GM21381 (cell line): ENCODE measurements at regions not wholly inside any gene's neighbourhood (a gene's known extent, or its start where the extent isn't known, plus 50 kb on each side); places are given as distances from the start of the nearest gene placed in this dataset.
"Not testable (repeated sequence)": the region's sequence is repeated elsewhere in the genome, so short reads cannot be mapped to it uniquely, and the experiment has no call there.

ENCODE experiments used
- ATAC-seq: cut with Tn5 transposase; IDR thresholded peaks from one replicate; pipeline ENCODE4 v1.9.1; 2021; ENCODE audit warnings: mild to moderate bottlenecking, moderate library complexity; ENCODE audit not compliant: unreplicated experiment

DNA sequence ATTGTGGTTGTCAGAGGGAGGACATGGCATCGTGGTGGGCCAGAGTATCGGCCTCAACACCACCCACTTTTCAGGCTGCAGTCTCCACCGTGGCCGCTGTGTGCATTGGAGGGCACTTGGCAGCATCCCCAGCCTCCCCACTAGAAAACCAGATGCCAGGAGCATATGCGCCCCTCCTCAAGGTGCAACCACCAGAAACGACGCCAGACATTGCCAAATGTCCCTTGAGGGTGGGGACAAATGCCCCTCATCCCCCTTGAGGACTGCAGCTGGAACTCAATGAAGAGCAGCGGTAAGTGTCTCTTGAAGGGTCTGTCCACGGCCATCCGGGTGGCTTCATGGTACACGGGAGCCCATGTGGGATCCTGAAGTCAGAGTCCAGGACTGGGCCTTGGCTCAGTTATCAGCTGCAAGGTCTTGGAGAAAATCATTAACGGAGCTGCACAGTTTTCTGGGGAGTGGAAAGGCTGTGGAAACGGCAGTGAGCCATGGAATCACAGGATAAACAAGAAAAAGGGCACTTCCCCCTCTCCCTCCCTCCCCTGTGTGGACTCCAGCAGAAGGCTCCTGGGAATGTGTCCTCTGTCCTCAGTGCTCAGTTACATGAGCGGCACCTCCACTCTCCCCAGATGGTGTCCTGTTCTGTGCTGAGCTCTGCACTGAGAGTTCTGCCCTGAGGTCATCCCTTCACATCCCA is 324.4 kb upstream of the B3GAT1 start:
- ATAC-seq, result no peak

DNA sequence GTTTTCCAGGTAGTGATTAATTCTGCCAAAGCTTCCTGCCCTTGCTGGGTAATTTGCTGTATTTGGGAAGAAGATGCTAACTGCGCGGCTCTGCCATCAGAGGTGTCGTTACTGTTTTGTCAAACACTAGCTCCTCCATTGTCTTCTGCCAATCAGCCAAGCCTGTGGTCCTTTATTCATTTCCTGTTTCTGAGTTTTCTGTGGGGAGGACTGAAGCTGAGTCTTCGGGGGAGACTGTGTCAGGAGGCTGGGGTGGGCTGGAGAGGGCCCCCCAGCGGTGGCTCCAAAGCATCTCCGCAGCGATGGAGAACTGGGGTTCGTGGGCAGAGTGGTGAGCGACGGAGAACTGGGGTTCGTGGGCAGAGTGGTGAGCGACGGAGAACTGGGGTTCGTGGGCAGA is 322.9 kb upstream of the B3GAT1 start:
- no peak for ATAC-seq

GRCh38 chr11:134734141-134734845 is 322.3 kb upstream of the B3GAT1 start:
- no peak for ATAC-seq

DNA sequence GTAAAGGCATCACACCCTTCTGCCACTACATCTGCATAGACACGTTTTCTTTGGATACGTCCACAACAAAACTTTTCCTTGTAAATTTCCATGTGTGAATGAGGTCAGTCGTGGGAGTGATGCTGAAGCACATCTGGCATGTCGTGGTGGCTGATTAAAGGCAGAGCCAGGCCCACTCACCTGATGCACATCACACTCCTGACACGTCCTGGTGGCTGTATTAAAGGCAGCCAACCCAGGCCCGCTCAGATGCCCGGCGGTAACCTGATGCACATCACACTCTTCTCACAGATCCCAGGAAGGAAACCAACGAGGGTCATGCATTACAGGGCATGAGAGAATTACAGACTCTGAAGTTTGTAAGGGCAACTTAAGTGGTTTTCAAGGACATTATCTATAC is 321.6 kb upstream of the B3GAT1 start:
- no peak for ATAC-seq

DNA sequence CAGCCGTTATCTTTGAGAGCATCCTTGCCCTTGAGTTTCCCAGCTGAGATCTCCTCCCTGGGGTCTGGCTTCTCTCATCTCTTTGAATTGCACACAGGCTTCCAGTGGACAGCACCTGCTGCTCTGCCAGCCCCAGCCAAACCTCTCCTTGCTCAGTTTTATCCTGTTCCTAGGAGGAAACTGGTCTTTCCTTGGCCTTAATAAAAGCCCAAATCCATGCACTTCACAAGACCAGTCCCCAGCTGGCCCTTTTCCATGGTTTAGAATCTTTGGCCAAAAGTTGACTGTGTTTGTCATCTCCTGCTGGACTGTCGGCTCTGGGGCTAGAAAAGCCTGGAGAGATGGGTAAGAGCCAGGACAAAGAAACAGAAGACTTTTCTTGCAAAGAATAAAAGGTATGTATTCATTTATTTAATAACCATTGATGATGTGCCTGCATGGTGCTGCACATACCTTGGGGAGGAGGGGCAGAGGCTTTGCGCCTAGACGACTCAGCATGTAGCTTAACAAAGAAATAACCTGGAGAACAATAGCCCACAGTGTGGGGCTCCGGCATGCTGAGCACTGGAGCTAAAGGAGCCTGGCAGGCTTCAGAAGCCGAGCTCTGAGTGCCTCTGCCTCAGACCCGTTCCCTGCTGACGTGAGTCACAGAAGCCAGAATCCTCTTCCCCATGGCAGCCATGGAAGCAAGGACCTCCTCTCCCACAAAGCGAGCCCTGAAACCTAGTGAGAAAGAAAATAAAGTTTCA is 319.3 kb upstream of the B3GAT1 start:
- no peak for ATAC-seq

DNA sequence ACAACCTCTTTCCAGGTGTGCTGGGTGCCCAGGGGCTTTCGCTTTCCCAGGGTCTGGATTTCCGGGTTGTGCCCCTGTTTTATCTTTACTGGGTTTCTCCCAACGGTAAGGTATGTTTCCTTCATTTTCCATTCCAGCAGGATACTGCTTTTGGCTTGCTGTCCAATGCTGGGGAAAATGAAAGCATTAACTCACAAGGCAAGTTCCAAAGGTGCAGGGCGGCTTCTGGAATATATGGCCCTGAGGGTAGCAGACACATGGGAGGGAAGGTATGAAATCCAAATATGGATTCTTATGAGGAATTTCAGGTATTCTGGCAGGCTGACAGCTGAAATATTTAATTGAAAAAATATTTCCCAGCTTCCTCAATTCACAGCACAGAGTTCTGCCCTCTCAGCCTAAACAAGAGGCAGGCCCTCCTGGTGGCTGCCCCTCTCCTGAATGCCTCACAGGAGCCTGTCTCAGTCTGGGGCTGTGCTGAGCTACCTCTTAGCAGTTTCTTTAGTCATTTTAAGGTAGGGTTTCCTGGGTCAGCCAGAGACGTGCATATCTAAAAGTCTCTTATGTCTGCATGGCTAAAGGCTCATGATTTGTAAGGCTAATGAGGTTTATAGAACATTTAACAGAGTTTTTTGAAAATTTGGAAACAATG is 318.6 kb upstream of the B3GAT1 start:
- no peak for ATAC-seq

DNA sequence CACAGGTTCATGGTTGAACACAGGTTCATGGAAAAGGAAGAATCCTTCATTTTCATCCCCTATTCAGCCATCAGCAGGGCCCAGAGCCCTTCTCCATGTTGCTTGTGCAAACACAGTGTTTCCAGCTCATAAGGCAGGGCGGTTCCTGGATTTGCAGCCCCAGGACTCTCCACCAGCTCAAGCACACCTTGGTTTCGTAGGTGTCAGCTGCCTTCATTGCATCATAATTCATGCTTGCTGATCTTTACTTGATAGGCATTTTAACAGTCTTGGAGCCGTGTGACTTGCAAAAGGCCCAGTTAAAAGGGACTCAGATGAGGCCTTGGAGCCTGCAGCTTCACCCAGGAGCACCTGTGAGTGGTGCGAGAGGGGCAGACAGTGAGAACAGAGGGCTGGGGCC is 318.1 kb upstream of the B3GAT1 start:
- ATAC-seq, result no peak

GRCh38 chr11:134728186-134728585 is 316.1 kb upstream of the B3GAT1 start:
- ATAC-seq, result no peak

GRCh38 chr11:134727636-134728035 is 315.6 kb upstream of the B3GAT1 start:
- ATAC-seq, result no peak

GRCh38 chr11:134727204-134727603 is 315.2 kb upstream of the B3GAT1 start:
- no peak for ATAC-seq

DNA sequence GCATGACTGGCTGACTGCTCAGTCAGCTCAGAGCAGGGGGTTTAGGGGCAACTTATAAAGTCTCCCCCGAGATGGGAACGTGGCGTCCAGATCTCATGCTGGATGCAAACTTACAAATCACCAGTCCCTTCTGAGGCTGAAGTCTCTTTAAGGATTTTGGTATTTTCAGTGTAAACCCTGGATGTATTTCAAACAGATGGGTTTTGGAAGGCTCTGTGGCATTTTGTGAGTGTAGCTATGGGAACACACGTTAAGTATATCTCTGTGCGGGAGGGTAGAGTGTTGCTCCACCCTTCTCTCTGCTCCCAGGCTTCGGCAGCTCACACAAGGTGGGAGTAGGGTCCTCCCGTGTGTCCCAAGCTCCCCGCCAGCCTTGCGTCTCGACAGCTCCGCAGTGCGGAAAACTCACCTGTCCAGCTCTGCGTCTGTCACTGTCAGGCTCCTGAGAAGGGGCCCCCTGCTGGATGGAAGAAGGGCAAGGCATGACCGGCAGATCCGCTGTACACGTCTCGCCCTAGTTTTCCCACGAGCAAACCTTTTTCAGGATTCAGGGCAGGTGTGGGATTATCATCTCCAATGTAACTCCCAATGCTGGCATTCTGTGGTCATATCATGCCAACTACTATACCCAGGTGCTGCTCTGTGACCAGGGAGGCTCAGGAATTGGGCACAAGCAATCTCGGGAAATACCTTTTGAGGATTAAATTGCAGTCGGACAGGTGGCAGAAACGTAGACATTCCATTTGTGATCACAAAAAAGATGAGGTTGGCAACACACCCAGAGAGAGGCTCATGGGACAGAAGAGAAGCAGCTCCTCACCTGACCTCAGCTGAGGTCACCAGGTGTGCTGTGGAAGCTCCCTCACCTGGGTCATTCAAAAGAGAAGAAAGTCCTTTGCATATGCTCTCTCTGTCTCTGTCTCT is 313.9 kb upstream of the B3GAT1 start:
- no peak for ATAC-seq

- no peak for ATAC-seq
These were observed 313.2 kb upstream of the B3GAT1 start for GRCh38 chr11:134725211-134725610.

GRCh38 chr11:134724779-134725140 is 312.7 kb upstream of the B3GAT1 start:
- ATAC-seq, result no peak

- no peak for ATAC-seq
These were observed 312.2 kb upstream of the B3GAT1 start for GRCh38 chr11:134724106-134724778.

- not testable (repeated sequence) for ATAC-seq
These were observed 308.6 kb upstream of the B3GAT1 start for GRCh38 chr11:134720691-134721070.

DNA sequence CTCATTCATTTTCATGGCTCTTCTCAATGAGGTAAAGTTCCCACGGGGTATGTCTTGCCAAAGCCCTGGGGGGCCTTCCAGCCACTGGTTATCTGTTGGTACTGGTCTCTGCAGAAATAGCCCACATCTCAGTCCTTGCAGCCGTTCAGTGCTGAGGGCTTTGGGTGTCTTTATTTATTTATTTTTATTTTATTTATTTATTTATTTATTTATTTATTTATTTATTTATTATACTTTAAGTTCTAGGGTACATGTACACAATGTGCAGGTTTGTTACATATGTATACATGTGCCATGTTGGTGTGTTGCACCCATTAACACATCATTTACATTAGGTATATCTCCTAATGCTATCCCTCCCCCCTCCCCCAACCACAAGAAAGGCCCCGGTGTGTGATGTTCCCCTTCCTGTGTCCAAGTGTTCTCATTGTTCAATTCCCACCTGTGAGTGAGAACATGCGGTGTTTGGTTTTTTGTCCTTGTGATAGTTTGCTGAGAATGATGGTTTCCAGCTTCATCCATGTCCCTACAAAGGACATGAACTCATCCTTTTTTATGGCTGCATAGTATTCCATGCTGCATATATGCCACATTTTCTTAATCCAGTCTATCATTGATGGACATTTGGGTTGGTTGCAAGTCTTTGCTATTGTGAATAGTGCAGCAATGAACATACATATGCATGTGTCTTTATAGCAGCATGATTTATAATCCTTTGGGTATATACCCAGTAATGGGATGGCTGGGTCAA is 308.1 kb upstream of the B3GAT1 start:
- not testable (repeated sequence) for ATAC-seq

- no peak for ATAC-seq
These were observed 307.4 kb upstream of the B3GAT1 start for GRCh38 chr11:134719397-134719796.

- ATAC-seq, result no peak
These were observed 304.5 kb upstream of the B3GAT1 start for GRCh38 chr11:134716582-134716981.

DNA sequence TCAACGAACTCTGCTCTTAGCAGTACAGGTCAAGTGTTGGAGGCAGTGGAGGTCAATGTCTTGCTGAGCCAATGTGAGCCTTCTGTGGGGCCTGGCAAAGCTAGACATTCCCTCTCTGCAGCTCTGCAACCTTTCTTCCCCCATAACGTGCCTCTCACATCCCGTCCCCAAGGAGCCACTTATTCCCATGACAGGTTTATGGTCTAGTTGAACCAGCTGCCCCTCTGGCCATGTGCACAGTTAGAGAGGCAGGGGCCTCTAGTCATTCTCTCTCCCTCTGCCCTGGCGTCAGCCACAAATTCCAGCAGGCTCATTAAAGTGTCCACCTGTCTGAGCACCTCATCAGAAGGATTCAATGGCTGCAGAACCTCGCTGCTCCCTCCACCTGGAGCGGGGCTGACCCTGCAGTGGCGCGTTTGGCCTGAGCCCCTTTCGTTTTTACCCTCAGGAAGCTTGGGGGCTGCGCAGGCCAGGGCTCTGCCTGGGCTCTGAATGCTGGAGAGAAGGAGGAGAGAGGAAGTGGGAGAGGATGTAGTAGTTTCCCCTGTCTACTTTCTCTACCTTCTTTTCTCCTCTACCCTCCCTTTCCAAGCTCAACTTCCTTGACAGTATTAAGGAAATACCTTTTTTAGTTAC is 302.1 kb upstream of the B3GAT1 start:
- ATAC-seq, result no peak
